Body of pancreas (tissue), 4 donors: ENCODE measurements at regions not wholly inside any gene's neighbourhood (a gene's known extent, or its start where the extent isn't known, plus 50 kb on each side); places are given as distances from the start of the nearest gene placed in this dataset.

Experiments
- POLR2A ChIP-seq, 3 donors: fragments of 450-650 bp; IDR thresholded peaks; one replicate each; pipeline ENCODE4 v1.6.1; 2016; ENCODE audit warnings: antibody characterized with exemption in 3 of 3, mild to moderate bottlenecking in 2 of 3
- TF ChIP-seq, protein P1 (sequence below), 7 experiments: fragments of 450-650 bp in 4 of 7; fragments of 200-600 bp in 3 of 7; sonication (generic) in 3 of 7; IDR thresholded peaks; one replicate each; pipeline ENCODE4 v1.5.1; 2016 to 2019; ENCODE audit warnings: antibody characterized with exemption in 7 of 7

DNA sequence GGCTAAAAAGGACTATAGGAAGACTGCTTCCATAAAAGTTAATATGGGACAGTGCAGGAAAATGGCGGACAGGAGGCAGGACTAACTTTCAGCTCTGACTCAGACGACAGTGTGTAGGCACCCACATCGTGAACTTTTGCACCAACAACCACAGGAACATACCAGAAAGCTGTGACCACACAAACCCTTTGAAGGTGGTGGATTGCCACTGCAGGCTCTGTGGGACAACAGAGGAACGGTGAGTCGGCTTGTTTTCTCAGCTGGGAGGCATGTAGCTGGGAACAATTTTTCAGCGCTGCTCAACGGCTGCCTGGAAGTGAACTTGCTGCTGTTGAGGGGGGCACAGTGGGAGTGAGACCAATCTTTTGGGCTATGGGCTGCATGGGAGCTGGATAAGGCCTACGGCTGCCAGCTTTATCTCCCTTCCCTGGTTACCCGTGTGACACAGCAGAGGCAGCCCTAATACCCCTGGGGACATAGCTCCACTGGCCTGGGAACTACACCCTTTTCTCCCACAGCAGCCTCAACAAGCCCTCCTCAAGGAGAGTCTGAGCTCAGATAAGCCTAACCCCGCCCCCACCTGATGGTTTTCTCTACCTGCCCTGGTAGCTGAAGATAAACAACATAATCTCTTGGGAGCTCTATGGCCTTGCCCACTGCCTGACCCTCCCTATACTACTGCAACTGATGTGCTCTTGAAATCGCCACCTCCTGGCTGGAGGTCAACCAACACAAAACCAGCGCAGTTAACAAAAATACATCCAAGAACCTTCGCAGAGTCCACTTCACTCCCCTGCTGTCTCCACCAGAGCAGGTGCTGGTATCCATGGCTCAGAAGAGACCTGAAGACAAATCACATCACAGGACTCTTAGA lies 1537.0 kb downstream of the C4orf33 start:
- TF ChIP-seq, protein P1, sequence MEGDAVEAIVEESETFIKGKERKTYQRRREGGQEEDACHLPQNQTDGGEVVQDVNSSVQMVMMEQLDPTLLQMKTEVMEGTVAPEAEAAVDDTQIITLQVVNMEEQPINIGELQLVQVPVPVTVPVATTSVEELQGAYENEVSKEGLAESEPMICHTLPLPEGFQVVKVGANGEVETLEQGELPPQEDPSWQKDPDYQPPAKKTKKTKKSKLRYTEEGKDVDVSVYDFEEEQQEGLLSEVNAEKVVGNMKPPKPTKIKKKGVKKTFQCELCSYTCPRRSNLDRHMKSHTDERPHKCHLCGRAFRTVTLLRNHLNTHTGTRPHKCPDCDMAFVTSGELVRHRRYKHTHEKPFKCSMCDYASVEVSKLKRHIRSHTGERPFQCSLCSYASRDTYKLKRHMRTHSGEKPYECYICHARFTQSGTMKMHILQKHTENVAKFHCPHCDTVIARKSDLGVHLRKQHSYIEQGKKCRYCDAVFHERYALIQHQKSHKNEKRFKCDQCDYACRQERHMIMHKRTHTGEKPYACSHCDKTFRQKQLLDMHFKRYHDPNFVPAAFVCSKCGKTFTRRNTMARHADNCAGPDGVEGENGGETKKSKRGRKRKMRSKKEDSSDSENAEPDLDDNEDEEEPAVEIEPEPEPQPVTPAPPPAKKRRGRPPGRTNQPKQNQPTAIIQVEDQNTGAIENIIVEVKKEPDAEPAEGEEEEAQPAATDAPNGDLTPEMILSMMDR (IDR thresholded peaks at IDR 0.05): no peak
- no peak for TF ChIP-seq POLR2A (IDR thresholded peaks at IDR 0.05)
